Mesenchymal stem cell (in vitro differentiated cells and primary cell): ENCODE measurements at regions not wholly inside any gene's neighbourhood (a gene's known extent, or its start where the extent isn't known, plus 50 kb on each side); places are given as distances from the start of the nearest gene placed in this dataset.

Experiments used
- DNase-seq: peaks from one replicate; pipeline ENCODE4 v3.0.0-alpha.2; 2013
- H2AFZ ChIP-seq: one replicate; pipeline ENCODE4 v1.6.1; 2013; ENCODE audit warnings: low read depth, mild to moderate bottlenecking, control low read depth, inconsistent platforms, low read length, moderate library complexity
- H2AK5ac ChIP-seq: 2 replicates; pipeline ENCODE4 v1.6.1; 2013; ENCODE audit warnings: low read length, moderate library complexity, mild to moderate bottlenecking, inconsistent platforms; ENCODE audit not compliant: severe bottlenecking
- H2BK120ac ChIP-seq: one replicate; pipeline ENCODE4 v1.6.1; 2013; ENCODE audit warnings: low read depth, mild to moderate bottlenecking, inconsistent platforms, low read length, moderate library complexity
- H2BK12ac ChIP-seq, 2 experiments: one replicate each; pipeline ENCODE4 v1.6.1; 2013; ENCODE audit warnings: inconsistent platforms in 2 of 2, low read length in 2 of 2, mild to moderate bottlenecking in 2 of 2, moderate library complexity in 2 of 2, control low read depth in 1 of 2
- H2BK15ac ChIP-seq: one replicate; pipeline ENCODE4 v1.6.1; 2013; ENCODE audit warnings: mild to moderate bottlenecking, low read depth, inconsistent platforms; ENCODE audit not compliant: poor library complexity, severe bottlenecking
- H2BK5ac ChIP-seq: 2 replicates; pipeline ENCODE4 v1.6.1; 2013; ENCODE audit warnings: low read depth, mild to moderate bottlenecking, low read length, control low read depth, inconsistent platforms; ENCODE audit not compliant: poor library complexity, severe bottlenecking
- H3K14ac ChIP-seq, 2 experiments: one replicate each; pipeline ENCODE4 v1.6.1; 2013; ENCODE audit warnings: inconsistent platforms in 2 of 2, low read length in 2 of 2, control low read depth in 1 of 2, mild to moderate bottlenecking in 1 of 2, moderate library complexity in 1 of 2
- H3K18ac ChIP-seq, 2 experiments: one replicate each; pipeline ENCODE4 v1.6.1; 2013; ENCODE audit warnings: inconsistent platforms in 2 of 2, low read length in 2 of 2, control low read depth in 1 of 2, low read depth in 1 of 2, mild to moderate bottlenecking in 1 of 2
- H3K23ac ChIP-seq, 2 experiments: one replicate each; pipeline ENCODE4 v1.6.1; 2013; ENCODE audit warnings: inconsistent platforms in 2 of 2, low read length in 2 of 2, mild to moderate bottlenecking in 2 of 2, moderate library complexity in 2 of 2, control low read depth in 1 of 2
- H3K27ac ChIP-seq: 2 replicates; pipeline ENCODE4 v1.5.1; 2013; ENCODE audit warnings: mild to moderate bottlenecking, moderate library complexity, low read length, control low read depth, inconsistent platforms; ENCODE audit not compliant: poor library complexity, severe bottlenecking
- H3K27me3 ChIP-seq, 2 experiments: 2 replicates each; pipeline versions ENCODE4 v1.6.1 to v1.7.0; 2013; ENCODE audit warnings: low read length in 2 of 2, mild to moderate bottlenecking in 2 of 2, moderate library complexity in 2 of 2, control low read depth in 1 of 2, inconsistent platforms in 1 of 2; ENCODE audit not compliant: control insufficient read depth in 1 of 2, insufficient read depth in 1 of 2
- H3K36me3 ChIP-seq, 2 experiments: 2 replicates each; pipeline versions ENCODE4 v1.6.1 to v1.7.0; 2013; ENCODE audit warnings: low read length in 2 of 2, control low read depth in 1 of 2, inconsistent platforms in 1 of 2, low read depth in 1 of 2, mild to moderate bottlenecking in 1 of 2; ENCODE audit not compliant: insufficient read depth in 2 of 2, control insufficient read depth in 1 of 2
- H3K4ac ChIP-seq, 2 experiments: one replicate each; pipeline ENCODE4 v1.6.1; 2013; ENCODE audit warnings: inconsistent platforms in 2 of 2, low read length in 2 of 2, mild to moderate bottlenecking in 2 of 2, moderate library complexity in 2 of 2, control low read depth in 1 of 2, low read depth in 1 of 2
- H3K4me1 ChIP-seq: 2 replicates; pipeline ENCODE4 v1.6.1; 2013; ENCODE audit warnings: low read depth, low read length, control low read depth; ENCODE audit not compliant: control insufficient read depth, insufficient read depth
- H3K4me2 ChIP-seq: 2 replicates; pipeline ENCODE4 v1.6.1; 2013; ENCODE audit warnings: low read length, mild to moderate bottlenecking, inconsistent platforms; ENCODE audit not compliant: poor library complexity, severe bottlenecking
- H3K4me3 ChIP-seq, 2 experiments: 2 replicates each; pipeline versions ENCODE4 v1.5.1 to v1.7.0; 2013; ENCODE audit warnings: low read length in 2 of 2, mild to moderate bottlenecking in 2 of 2, control low read depth in 1 of 2, low read depth in 1 of 2; ENCODE audit not compliant: insufficient read depth in 1 of 2
- H3K79me1 ChIP-seq: replicated peaks from 2 replicates; pipeline ENCODE4 v1.6.1; 2013; ENCODE audit warnings: mild to moderate bottlenecking, control low read depth, low read length, inconsistent platforms; ENCODE audit not compliant: poor library complexity, severe bottlenecking
- H3K9ac ChIP-seq: 2 replicates; pipeline ENCODE4 v1.7.0; 2013; ENCODE audit warnings: mild to moderate bottlenecking, low read length, moderate library complexity
- H3K9me3 ChIP-seq: 2 replicates; pipeline ENCODE4 v1.7.0; 2013; ENCODE audit warnings: mild to moderate bottlenecking, low read length; ENCODE audit not compliant: control insufficient read depth
- H4K8ac ChIP-seq: one replicate; pipeline ENCODE4 v1.6.1; 2013; ENCODE audit warnings: inconsistent platforms, mild to moderate bottlenecking, low read length, moderate library complexity
- H4K91ac ChIP-seq: one replicate; pipeline ENCODE4 v1.6.1; 2013; ENCODE audit warnings: mild to moderate bottlenecking, low read length, inconsistent platforms
- WGBS: methylation state at CpG from one replicate; pipeline ENCODE4 v1.1.7; 2013; ENCODE audit warnings: mixed read lengths; 5-methylcytosine and 5-hydroxymethylcytosine counted together

GRCh38 chr2:240209493-240209892 lies 69.0 kb upstream of the OTOS start:
- Histone ChIP-seq H2AK5ac (no peak overlapping the region), H4K8ac (no peak overlapping the region), H3K4me3 (no peak overlapping the region), H2BK12ac (no peak overlapping the region), H2AFZ (no peak overlapping the region), H2BK15ac (no peak overlapping the region), H3K4me1 (no peaks in the 10 kb centered on the region), H3K23ac (no peak overlapping the region), H3K9ac (no peak overlapping the region), H2BK5ac (no peak overlapping the region), H3K18ac (no peak overlapping the region), H3K36me3 (no peaks in the 10 kb centered on the region), H4K91ac (no peak overlapping the region), H3K79me1 (no peaks in the 10 kb centered on the region), H3K9me3 (peaks cover 27% of the 10 kb centered on the region), H3K4ac (no peak overlapping the region), H2BK120ac (no peak overlapping the region), H3K4me2 (no peak overlapping the region), H3K27ac (no peak overlapping the region), H3K27me3 (peaks cover 0 to 59% of the 10 kb centered on the region in 2 experiments), H3K14ac (no peak overlapping the region)
- WGBS: 78% methylated on average over 9 of the region's 9 CpGs
- no peak for DNase-seq

GRCh38 chr2:240210198-240210965 lies 69.9 kb upstream of the OTOS start:
- no peaks in the 10 kb centered on the region for H3K4me1 ChIP-seq
- no peaks in the 10 kb centered on the region for H3K36me3 ChIP-seq
- no peak overlapping the region for H3K23ac ChIP-seq
- H3K27me3 ChIP-seq: peaks cover 0 to 68% of the 10 kb centered on the region in 2 experiments
- H3K79me1 ChIP-seq: no peaks in the 10 kb centered on the region
- H3K9ac ChIP-seq: no peak overlapping the region
- no peak overlapping the region for H2AFZ ChIP-seq
- H4K91ac ChIP-seq: no peak overlapping the region
- no peak overlapping the region for H2AK5ac ChIP-seq
- H2BK120ac ChIP-seq: no peak overlapping the region
- no peak overlapping the region for H3K4ac ChIP-seq
- H2BK15ac ChIP-seq: no peak overlapping the region
- H3K14ac ChIP-seq: no peak overlapping the region
- H3K9me3 ChIP-seq: peaks cover 27% of the 10 kb centered on the region
- no peak overlapping the region for H3K4me3 ChIP-seq
- no peak overlapping the region for H2BK5ac ChIP-seq
- no peak overlapping the region for H2BK12ac ChIP-seq
- H4K8ac ChIP-seq: no peak overlapping the region
- no peak overlapping the region for H3K4me2 ChIP-seq
- 81% methylated on average over 20 of the region's 22 CpGs for WGBS
- no peak overlapping the region for H3K27ac ChIP-seq
- DNase-seq: no peak
- no peak overlapping the region for H3K18ac ChIP-seq

GRCh38 chr2:240211096-240211495 lies 70.6 kb upstream of the OTOS start:
- no peaks in the 10 kb centered on the region for H3K79me1 ChIP-seq
- H4K8ac ChIP-seq: no peak overlapping the region
- 75% methylated on average over 8 of the region's 8 CpGs for WGBS

GRCh38 chr2:240211598-240212424 lies 71.4 kb upstream of the OTOS start:
- no peak overlapping the region for H3K18ac ChIP-seq
- H3K9ac ChIP-seq: no peak overlapping the region
- H3K36me3 ChIP-seq: no peaks in the 10 kb centered on the region
- no peak overlapping the region for H2AFZ ChIP-seq
- no peak overlapping the region for H3K4ac ChIP-seq
- no peak overlapping the region for H4K8ac ChIP-seq
- 88% methylated on average over 17 of the region's 17 CpGs for WGBS
- no peak overlapping the region for H3K23ac ChIP-seq
- no peak overlapping the region for H3K4me2 ChIP-seq
- no peak overlapping the region for H4K91ac ChIP-seq
- peaks cover 17% of the 10 kb centered on the region for H3K9me3 ChIP-seq
- no peak overlapping the region for H2AK5ac ChIP-seq
- H3K27ac ChIP-seq: no peak overlapping the region
- H3K4me1 ChIP-seq: no peaks in the 10 kb centered on the region
- peaks cover 0 to 77% of the 10 kb centered on the region in 2 experiments for H3K27me3 ChIP-seq
- no peak overlapping the region for H2BK5ac ChIP-seq
- H2BK15ac ChIP-seq: no peak overlapping the region
- no peaks in the 10 kb centered on the region for H3K79me1 ChIP-seq
- H2BK12ac ChIP-seq: no peak overlapping the region
- H2BK120ac ChIP-seq: no peak overlapping the region
- no peak overlapping the region for H3K14ac ChIP-seq
- no peak overlapping the region for H3K4me3 ChIP-seq
- no peak for DNase-seq

More at GRCh38 chr2:240211096-240211495, 70.6 kb upstream of the OTOS start:
- Histone ChIP-seq H3K23ac (no peak overlapping the region), H3K36me3 (no peaks in the 10 kb centered on the region), H4K91ac (no peak overlapping the region), H2BK120ac (no peak overlapping the region), H3K4me1 (no peaks in the 10 kb centered on the region), H3K4me3 (no peak overlapping the region), H3K27ac (no peak overlapping the region), H3K9ac (no peak overlapping the region), H3K14ac (no peak overlapping the region), H2BK15ac (no peak overlapping the region), H3K4ac (no peak overlapping the region), H3K18ac (no peak overlapping the region), H3K4me2 (no peak overlapping the region), H3K9me3 (peaks cover 25% of the 10 kb centered on the region), H2BK5ac (no peak overlapping the region), H3K27me3 (peaks cover 0 to 75% of the 10 kb centered on the region in 2 experiments), H2AK5ac (no peak overlapping the region), H2BK12ac (no peak overlapping the region), H2AFZ (no peak overlapping the region)
- no peak for DNase-seq
